HG03280 (cell line): ENCODE measurements at regions not wholly inside any gene's neighbourhood (a gene's known extent, or its start where the extent isn't known, plus 50 kb on each side); places are given as distances from the start of the nearest gene placed in this dataset.
"Not testable (repeated sequence)": the region's sequence is repeated elsewhere in the genome, so short reads cannot be mapped to it uniquely, and the experiment has no call there.

Experiments used
- ATAC-seq: cut with Tn5 transposase; IDR thresholded peaks from one replicate; pipeline ENCODE4 v1.9.1; 2021; ENCODE audit warnings: mild to moderate bottlenecking, moderate library complexity; ENCODE audit not compliant: unreplicated experiment

DNA sequence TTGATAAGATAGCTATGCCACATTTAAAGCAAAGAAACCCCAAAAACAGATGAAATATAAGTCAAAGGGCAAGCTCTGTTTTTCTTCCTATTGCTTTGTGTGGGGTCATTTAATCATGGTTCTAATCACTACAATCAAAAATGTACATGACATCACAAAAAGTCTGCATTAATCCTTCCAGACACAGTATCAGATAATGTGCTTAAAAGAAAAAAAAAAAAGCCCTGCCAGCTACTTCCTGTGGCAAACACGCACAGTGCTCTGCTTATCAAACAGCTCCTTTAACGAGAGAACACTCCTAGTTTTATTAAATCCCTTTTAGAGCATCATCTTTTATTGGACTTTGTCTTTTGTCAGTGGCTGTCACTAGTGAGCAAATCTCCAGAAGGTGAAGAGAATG is 1005.8 kb downstream of the GATA3 start:
- ATAC-seq = no peak

DNA sequence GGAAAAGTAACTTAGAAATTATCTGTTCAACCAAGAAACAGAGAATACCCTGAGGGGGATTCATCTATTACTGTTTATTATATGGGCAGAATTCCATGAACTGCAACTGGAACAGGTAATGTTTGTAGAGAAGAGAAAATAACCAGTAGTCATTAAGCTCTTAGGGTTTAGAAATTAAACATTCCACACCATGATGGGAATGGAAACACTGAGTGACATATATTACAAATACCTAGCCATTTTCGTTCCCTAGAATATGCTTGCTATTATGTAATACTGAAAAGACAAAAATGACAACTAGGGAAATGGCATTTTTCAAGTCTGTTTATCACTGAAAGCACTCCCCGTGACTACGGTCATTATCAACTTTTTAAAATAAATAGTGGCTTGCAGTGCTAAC is 1007.4 kb downstream of the GATA3 start:
- no peak for ATAC-seq

DNA sequence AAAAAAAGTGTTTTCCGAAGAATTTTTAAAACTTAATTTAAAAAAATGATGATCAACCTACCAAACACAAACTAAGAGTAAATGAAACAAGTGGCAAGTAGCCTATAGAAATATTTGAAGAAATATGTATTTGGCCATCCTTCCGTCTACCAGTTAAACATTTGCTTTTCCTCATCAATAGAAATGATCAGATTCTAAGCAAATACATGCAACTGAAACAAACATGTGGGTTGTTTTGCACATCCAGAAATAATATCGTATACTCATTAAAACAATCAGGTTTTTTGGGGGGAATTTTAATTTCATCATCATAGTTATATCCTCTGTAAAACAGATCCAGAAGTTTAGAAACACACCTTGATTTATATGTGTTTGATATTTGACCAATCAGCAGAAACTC is 1011.7 kb downstream of the GATA3 start:
- no peak for ATAC-seq

DNA sequence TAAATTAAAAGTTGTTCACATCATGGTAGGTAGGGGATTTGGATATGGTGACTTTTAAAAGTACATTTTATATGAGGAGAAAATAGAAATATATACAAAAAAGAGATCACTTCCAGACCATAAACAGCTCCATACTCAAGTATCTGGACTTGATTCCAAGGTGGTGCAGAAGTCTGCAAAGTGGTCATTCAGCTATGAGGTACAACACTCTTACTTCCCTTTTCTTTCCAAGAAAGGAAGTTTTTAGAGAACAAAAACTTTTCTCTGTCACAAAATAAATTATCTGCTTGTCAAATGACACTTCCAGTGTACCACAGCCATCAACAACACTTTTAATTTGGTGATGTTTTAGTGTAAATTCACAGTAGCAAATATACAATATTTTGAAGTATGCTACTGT is 1013.5 kb downstream of the GATA3 start:
- ATAC-seq = no peak

DNA sequence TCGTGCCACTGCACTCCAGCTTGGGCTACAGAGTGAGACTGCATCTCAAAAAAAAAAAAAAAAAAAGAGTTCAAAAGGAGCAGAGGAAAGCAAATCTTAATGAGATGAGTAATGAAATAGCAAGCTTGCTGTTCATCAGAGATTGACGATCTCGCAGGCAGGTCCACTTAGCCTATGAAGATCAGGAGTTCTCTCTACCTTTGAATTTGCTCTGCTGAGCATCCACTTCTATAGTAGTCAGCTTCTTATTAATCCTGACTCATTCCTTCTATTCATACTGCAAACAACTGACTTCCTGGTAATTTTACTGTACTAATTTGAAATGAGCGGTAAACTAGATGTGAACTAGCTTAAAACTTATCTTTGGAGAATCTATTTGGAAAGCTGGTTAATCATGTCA is 1014.6 kb downstream of the GATA3 start:
- ATAC-seq = no peak

DNA sequence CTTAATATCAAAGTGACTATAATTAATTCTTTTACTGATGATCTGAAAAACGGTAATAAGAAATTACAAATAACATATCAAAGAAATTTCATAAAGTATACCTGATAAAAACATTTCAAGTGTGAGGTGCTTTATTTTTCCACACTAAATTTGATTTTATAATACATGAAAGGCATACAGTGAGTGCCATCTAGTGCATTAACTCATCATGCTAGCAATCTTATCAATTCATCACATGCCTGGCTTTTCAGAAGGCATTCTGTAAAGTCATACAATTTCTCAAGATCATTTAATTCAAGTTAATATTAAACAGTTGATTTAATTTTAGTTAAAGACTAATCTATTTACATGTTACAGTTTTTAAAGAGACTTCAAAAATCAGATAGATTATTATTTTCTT is 1020.9 kb downstream of the GATA3 start:
- ATAC-seq = no peak

DNA sequence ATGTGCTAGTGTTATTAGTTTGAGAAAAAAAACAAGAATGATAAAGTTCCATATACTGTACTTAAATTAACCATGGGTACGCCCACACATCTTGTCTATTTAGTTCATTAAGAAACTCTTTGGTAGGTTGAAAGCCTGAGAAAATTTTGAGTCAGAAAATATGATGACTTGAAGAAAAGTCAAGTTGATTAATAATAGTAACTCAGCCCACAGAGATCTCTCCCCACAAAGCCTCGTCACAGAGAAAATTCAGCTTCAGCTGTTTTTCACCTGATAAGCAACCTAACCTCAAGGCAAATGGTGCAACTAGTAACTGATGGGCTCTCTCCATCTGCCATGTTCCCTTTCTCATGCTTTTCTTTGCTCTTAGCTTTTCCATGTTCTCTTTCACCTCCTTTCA is 1021.6 kb downstream of the GATA3 start:
- ATAC-seq = no peak

DNA sequence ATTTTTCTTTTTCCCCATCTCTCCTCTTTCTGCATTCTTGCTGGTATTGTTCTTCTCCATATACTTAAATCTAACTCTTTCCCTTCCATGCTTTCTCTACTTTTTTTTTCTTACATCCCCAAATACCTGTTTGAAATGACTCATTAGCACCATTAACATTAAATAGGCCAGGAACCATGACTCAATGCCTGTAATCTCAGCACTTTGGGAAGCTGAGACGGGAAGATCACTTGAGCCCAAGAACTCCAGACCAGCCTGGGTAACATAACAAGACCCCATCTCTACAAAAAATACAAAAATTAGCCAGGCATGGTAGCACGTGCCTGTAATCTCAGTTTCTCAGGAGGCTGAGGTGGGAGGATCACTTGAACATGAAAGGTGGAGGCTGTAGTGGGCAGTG is 1026.8 kb downstream of the GATA3 start:
- no peak for ATAC-seq

DNA sequence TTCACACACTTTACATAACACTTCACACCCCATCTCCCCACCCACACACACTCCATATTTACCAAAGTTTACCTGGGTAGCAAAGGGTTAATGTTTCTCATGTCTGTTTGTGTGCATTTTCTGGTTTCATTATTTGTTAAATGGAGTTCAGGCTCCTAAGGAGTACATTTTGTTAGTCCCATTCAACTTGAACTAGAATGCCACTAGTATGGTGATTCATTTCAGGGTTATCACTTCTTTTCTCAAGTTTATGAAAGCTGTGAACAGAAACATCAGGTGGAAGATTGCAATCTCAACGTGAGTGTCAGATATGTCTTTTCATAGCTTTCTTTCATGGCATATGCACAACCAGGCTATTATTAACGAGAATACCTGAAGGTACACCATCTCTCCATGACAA is 1027.5 kb downstream of the GATA3 start:
- ATAC-seq = no peak

DNA sequence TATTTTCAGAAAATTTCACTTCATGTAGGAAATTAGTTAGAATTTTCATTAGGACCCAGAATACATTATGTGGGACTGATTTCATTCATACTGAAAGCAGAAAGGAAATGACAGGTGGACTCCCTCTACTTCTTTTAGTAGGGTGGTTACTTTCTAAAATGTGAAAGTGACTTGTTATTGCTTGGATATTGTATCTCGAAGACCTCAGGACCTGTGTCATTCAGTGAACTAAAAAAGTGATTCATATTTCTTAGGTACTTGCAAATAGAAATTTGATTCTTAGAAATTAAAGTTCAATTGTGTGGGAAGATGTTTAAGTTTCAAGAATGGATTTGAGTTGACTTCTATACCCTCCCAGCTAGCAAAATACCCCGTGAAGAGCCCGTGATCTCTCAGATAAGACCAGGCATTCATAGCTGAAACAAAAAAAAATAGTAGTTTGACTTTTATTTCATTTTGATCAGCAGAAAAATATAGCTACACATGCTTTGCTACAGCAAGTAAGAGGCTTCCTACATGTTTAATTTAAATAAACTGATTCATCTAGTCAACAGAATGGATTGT is 1037.1 kb downstream of the GATA3 start:
- ATAC-seq = no peak

DNA sequence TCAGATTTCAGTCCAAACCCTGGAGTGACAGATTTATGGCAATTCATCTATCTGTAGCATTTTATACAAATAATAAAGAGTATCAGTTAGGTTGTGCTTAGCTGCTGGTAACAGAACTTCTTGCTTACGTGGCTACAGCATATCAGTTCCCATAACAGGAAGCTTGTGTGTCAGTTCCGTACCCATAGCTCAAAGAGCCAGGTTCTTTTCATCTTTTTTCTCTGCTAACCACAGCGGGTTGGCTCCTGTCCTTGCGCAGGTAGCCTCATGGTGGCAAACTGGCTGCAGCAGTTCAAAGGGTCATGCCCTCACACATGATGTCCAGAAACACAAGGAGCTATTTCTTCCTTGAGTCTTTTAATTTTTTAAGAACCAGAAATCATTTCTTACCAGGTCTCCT is 1041.8 kb downstream of the GATA3 start:
- no peak for ATAC-seq

DNA sequence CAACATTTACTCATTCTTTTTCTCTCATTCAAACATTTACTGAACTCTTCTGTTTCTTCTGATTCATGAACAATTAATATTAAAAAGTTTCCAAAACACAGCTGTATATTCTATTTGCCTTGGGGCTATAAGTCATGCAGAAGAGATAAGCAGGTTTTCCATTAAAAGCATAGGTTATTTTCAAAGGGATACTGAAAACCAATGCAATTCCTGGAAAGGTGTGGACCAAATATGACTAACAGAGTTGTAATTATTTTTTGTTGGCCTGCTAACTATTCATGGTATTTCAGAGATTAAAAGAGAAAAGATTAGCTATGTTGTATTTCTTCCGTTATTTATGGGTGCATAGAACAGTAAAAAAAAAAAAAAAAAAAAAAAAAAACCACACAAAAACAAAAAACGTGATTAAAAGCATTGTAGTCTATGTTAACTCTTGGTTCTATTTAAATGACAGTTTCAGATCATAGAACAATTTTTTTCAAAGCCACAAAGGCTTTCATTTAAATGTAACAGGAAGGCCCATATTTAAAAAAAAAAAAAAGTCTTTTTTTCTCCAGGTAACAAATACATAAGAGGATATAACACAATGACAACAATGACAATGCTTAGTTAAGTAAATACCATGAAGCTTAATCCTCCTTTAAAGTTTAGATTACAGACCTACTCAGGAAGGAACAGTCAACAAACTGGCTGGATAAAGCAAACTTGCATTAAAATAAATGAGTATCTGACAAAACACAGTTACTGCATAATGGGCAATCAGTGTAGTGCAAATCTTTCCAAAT is 1042.9 kb downstream of the GATA3 start:
- ATAC-seq = no peak

DNA sequence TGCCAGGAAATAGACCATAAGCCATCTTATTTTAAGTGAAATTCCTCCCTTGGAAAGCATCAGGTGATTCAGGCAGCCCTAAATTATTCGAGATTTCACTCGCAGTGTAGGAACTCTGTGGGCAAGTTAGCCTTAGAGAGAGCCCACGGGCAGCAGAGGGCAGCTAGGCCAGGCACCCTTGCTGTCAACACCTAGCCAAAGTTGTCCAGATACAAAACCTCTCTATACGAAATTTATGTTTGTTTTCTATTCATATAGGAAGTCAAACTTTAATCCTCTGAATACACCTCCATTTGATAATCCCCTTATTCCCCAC is 1043.5 kb downstream of the GATA3 start:
- ATAC-seq = no peak

DNA sequence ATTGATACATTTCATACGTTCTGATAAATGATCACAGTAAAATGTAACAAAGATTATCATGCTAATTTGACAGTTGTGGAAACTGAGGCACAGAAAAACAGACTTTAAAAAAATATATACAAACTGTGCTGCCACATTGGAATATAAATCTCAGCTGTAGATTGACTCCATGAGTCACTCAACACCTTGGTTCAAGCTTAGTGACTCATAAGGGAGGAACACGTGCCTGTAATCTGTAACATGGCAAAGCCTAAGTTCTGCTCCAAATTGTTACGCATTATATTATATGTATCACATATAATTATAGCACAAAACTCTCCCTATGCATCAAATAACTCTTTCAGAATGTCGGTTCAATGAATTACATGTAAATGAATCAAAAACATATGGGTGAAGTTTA is 1047.5 kb downstream of the GATA3 start:
- no peak for ATAC-seq

DNA sequence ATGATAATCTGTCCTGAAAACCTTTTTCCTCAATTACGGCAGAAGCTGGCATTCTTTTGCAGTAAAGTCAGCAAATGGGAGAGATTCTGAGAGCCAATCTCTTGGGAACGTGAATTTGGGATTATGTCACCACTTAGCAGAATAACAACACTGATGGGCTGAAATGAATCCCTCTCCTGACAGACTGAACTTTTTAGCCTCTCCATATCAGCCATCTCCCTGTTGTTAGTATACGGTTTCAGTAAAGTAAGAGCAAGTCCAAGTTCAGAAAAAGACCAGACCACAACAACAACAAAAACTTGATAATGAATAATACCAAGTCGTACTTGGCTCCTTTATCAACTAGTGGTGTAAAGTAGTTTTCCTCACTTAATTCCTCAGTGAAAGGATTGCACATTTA is 1048.8 kb downstream of the GATA3 start:
- ATAC-seq = no peak

DNA sequence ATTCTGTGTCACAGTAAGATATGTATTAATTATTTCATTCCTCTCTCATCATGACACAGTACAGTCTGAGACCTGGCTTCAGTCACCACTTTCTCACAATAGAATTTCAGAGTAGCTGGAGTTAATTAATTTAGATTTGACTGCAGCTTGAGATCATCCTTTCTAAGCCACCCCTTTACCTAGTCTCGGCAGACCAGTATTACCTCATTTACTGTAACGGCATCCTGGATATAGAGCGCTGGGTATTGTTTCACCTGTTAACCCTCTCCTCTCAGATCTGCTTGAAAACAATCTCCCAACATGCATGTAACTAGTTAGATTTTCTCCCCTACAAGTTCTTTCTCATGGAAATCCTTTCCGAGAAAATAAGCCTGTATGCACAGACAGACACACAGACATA is 1057.5 kb downstream of the GATA3 start:
- ATAC-seq = no peak

DNA sequence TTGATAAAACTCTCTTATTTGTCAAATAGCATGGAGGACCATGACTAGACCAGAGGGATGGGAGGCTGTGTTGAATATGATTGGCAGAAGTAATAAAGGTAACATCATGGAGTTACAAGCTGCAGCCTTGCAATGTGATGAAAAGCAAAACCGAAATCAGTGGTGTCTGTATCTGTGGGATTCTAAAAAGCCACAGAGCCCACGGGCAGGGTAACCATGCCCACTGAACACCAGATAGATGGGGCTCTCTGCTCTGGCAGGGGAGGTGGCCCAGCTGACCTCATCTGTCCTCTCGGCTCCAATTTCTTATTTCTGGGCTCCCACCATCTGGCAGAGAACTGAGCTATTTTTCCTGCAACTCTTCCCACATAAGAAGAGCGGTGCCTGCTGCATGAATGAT is 1072.2 kb downstream of the GATA3 start:
- no peak for ATAC-seq

DNA sequence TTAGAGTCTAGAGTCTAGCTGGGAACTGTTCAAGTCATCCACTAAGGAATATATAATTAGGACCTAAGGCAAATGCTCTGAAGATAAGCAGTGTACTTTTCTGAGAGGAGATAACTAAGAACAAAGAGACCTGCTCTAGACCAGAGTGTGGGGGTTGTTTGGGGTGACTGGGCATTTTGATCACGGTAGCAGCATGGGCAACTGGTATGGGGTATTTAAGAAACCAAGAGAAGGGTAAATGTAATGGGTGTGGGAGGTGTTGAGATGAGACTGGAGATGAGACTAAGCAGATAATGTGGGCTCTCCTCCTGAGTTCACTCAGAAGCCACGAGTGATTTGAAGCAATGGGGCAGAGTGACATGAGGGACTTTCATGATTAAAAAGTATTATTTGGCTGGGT is 1082.9 kb downstream of the GATA3 start:
- ATAC-seq = no peak

DNA sequence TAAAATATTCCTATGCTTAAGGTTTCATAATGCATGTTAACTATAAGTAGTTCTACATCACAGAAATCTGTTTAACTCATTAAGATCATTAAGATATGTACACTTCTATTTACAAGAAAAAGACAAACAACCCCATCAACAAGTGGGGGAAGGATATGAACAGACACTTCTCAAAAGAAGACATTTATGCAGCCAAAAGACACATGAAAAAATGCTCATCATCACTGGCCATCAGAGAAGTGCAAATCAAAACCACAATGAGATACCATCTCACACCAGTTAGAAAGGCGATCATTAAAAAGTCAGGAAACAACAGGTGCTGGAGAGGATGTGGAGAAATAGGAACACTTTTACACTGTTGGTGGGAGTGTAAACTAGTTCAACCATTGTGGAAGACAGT is 1084.3 kb downstream of the GATA3 start:
- not testable (repeated sequence) for ATAC-seq

DNA sequence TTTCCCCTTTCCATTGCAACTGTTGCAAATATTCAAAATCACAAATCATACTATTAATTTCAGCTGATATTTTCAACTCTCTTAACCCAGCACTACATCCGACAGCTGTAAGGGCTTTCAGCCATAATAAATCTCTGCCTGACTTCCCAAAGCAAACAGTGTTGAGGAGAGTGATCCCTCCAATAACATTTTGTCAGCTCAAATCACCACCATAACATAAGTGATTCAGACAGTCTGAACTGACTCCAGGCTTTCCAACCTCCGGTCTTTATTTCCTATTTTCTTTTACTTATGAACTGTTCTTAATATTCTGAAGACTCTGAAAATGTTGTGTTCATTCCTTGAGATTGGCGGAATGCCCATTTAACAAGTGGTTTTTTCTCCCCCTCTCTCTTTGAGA is 1085.9 kb downstream of the GATA3 start:
- no peak for ATAC-seq

DNA sequence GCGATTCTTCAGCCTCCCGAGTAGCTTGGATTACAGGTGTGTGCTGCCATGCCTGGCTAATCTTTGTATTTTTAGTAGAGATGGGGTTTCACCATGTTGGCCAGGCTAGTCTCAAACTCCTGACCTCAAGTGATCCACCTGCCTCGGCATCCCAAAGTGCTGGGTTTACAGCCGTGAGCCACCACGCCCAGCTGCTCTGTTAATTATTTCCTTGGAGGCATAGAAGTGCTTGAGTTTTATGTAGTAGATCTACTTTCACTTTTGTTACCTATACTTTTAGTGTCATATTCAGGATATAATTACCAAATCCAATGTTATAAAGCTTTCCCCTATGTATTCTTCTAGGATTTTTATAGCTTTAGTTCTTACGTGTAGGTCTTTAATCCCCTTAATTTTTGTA is 1093.0 kb downstream of the GATA3 start:
- ATAC-seq = no peak

DNA sequence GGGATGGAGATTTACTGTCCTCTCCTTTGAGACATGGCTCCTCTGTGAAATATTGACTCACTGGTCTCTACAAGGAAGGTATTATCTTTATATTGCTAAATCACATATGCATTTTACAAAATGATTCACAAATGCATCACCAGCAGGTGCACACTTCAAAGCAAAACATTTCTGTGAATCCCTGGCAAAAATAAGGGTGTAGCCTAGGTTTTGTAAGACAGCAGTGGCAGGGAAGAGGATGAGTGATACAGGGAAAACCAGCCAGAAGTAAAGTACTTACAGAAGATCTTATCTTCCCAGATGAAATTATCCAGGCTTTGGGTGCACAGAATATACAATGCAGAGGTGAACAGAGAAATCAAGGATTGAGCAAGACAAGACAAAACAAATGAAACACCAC is 1094.6 kb downstream of the GATA3 start:
- ATAC-seq = no peak

DNA sequence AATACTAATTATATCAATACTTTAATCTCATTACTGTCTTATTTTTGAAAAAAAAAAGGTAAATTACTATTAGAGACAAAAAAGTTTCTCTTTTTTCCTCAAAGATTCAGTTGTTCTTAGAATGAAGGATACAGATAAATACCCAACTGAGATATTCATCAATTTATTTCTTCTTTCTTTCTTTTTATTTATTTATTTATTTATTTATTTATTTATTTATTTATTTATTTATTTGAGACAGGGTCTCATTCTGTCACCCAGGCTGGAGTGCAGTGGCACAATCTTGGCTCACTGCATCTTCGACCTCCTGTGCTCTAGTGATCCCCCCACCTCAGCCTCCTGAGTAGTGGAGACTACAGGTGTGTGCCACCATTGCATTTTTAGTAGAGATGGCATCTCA is 1098.6 kb downstream of the GATA3 start:
- ATAC-seq = not testable (repeated sequence)
